HepG2 (cell line): ENCODE measurements at regions not wholly inside any gene's neighbourhood (a gene's known extent, or its start where the extent isn't known, plus 50 kb on each side); places are given as distances from the start of the nearest gene placed in this dataset.

Experiments
- ATAC-seq: fragments of 200-7000 bp; cut with Tn5 transposase; 3 replicates; pipeline ENCODE4 v1.9.1; 2020; ENCODE audit warnings: mild to moderate bottlenecking, moderate library complexity
- BruUV-seq: library from RNA; stranded (reverse); fragments of 400-500 nt; replicated peaks from 2 replicates; lab custom pipeline; 2021; lab: Mats Ljungman, UMichigan
- CTCF ChIA-PET: fragments of 300-600 bp; formaldehyde crosslinking; extraction: SDS; loops from one replicate; lab custom pipeline; 2021; ENCODE audit warnings: low total read pairs, inconsistent platforms, low intra/inter-chr PET ratio; lab: Yijun Ruan, JAX
- POLR2A ChIA-PET: fragments of 350-600 bp; sonication (Branson Sonifier 250); formaldehyde crosslinking; loops from one replicate; lab custom pipeline; 2020; ENCODE audit warnings: antibody characterized with exemption, inconsistent platforms; lab: Yijun Ruan, JAX
- DNase-seq: peaks from one replicate; pipeline ENCODE4 v3.0.0-alpha.2; 2015; ENCODE audit warnings: low spot score
- FAIRE-seq: peaks from 3 replicates; lab custom pipeline; 2011; peaks lifted over from hg19 to GRCh38; lab: Jason Lieb, UNC
- H2AFZ ChIP-seq: one replicate; pipeline ENCODE4 v1.6.1; 2011; ENCODE audit warnings: low read length, inconsistent platforms
- H3K27ac ChIP-seq: fragments of 300-600 bp; 3 replicates; pipeline ENCODE4 v1.8.0; 2011; ENCODE audit warnings: mixed run types, mild to moderate bottlenecking, mixed read lengths, low read length, inconsistent platforms; ENCODE audit not compliant: insufficient read depth; ENCODE audit errors: extremely low read length
- H3K27me3 ChIP-seq, 2 experiments: fragments of 200-600 bp in 1 of 2; 2 replicates in 1 of 2; 3 replicates in 1 of 2; pipeline versions ENCODE4 v1.6.0 to v1.8.0; 2011; ENCODE audit warnings: low read length in 2 of 2, mild to moderate bottlenecking in 2 of 2, moderate library complexity in 2 of 2, inconsistent platforms in 1 of 2; ENCODE audit not compliant: insufficient read depth in 2 of 2, control insufficient read depth in 1 of 2
- H3K36me3 ChIP-seq, 2 experiments: fragments of 200-600 bp in 1 of 2; replicated peaks in 1 of 2; 2 replicates in 1 of 2; 3 replicates in 1 of 2; pipeline versions ENCODE4 v1.5.1 to v1.8.0; 2011; ENCODE audit warnings: low read length in 2 of 2, inconsistent platforms in 1 of 2; ENCODE audit not compliant: insufficient read depth in 2 of 2, control insufficient read depth in 1 of 2
- H3K4me1 ChIP-seq: 2 replicates; pipeline ENCODE4 v1.5.1; 2012; ENCODE audit warnings: low read length, inconsistent platforms; ENCODE audit not compliant: insufficient read depth
- H3K4me2 ChIP-seq: 2 replicates; pipeline ENCODE4 v1.6.0; 2011; ENCODE audit warnings: low read depth, low read length, inconsistent platforms
- H3K4me3 ChIP-seq, 3 experiments: fragments of 200-600 bp in 1 of 3; sonication (generic), shearing (Covaris generic) in 1 of 3; replicated peaks in 1 of 3; 2 replicates each; pipeline ENCODE4 v1.5.1; 2011 to 2016; ENCODE audit warnings: low read length in 3 of 3, inconsistent platforms in 2 of 3, low read depth in 2 of 3, mild to moderate bottlenecking in 2 of 3, control low read depth in 1 of 3, mixed read lengths in 1 of 3; ENCODE audit not compliant: insufficient read depth in 1 of 3
- H3K79me2 ChIP-seq: one replicate; pipeline ENCODE4 v1.6.1; 2011; ENCODE audit warnings: low read length, inconsistent platforms; ENCODE audit not compliant: insufficient read depth
- H3K9ac ChIP-seq: 2 replicates; pipeline ENCODE4 v1.6.0; 2011; ENCODE audit warnings: mild to moderate bottlenecking, low read depth, low read length, inconsistent platforms; ENCODE audit not compliant: insufficient read depth
- H3K9me3 ChIP-seq: 2 replicates; pipeline ENCODE4 v1.5.1; 2012; ENCODE audit warnings: mild to moderate bottlenecking, low read length
- H4K20me1 ChIP-seq: 2 replicates; pipeline ENCODE4 v1.6.0; 2011; ENCODE audit warnings: inconsistent platforms, mild to moderate bottlenecking, low read length, moderate library complexity; ENCODE audit not compliant: insufficient read depth
- AHR ChIP-seq: IDR thresholded peaks from 2 replicates; pipeline ENCODE4 v1.6.1; 2018; ENCODE audit warnings: missing genetic modification reagents, missing compliant biosample characterization
- DRAP1 ChIP-seq: IDR thresholded peaks from 2 replicates; pipeline ENCODE4 v1.6.1; 2016; ENCODE audit warnings: missing genetic modification reagents, missing compliant biosample characterization
- HCFC1 ChIP-seq: fragments of 150-350 bp; IDR thresholded peaks from 2 replicates; pipeline ENCODE4 v1.6.1; 2014; ENCODE audit warnings: low read depth, low read length
- HOXA9 ChIP-seq: sonication (generic); formaldehyde crosslinking; IDR thresholded peaks from 2 replicates; pipeline ENCODE4 v1.8.1; 2022; ENCODE audit warnings: missing genetic modification reagents, mild to moderate bottlenecking, moderate library complexity, borderline replicate concordance
- STAT6 ChIP-seq: sonication (generic); formaldehyde crosslinking; IDR thresholded peaks from 2 replicates; pipeline ENCODE4 v1.4.0; 2020; ENCODE audit warnings: missing genetic modification reagents, mild to moderate bottlenecking, borderline replicate concordance
- ZC3H13 ChIP-seq: sonication (generic); formaldehyde crosslinking; IDR thresholded peaks from 2 replicates; pipeline ENCODE4 v1.8.1; 2023; ENCODE audit warnings: mild to moderate bottlenecking, missing genetic modification reagents, moderate library complexity
- ZNF318 ChIP-seq: sonication (generic); formaldehyde crosslinking; IDR thresholded peaks from 2 replicates; pipeline ENCODE4 v1.4.0; 2020; ENCODE audit warnings: mild to moderate bottlenecking, missing genetic modification reagents
- ZNF552 ChIP-seq: sonication (generic); formaldehyde crosslinking; IDR thresholded peaks from 2 replicates; pipeline ENCODE4 v1.9.0; 2022; ENCODE audit warnings: missing genetic modification reagents, mild to moderate bottlenecking, borderline replicate concordance
- ZNF557 ChIP-seq: sonication (generic); formaldehyde crosslinking; IDR thresholded peaks from 2 replicates; pipeline ENCODE4 v1.4.0; 2020; ENCODE audit warnings: missing genetic modification reagents
- ZNF672 ChIP-seq: sonication (generic); formaldehyde crosslinking; IDR thresholded peaks from 2 replicates; pipeline ENCODE4 v1.8.1; 2022; ENCODE audit warnings: missing genetic modification reagents
- ZNF770 ChIP-seq: sonication (generic); formaldehyde crosslinking; IDR thresholded peaks from 2 replicates; pipeline ENCODE4 v1.5.0; 2020; ENCODE audit warnings: mild to moderate bottlenecking, missing genetic modification reagents
- WGBS: methylation state at CpG from one replicate; pipeline ENCODE4 v1.1.6; 2017; ENCODE audit warnings: low lambda C conversion rate; 5-methylcytosine and 5-hydroxymethylcytosine counted together
- in situ Hi-C: cut with HindIII; loops from 2 replicates; pipeline ENCODE4 v1.10.0; 2017; ENCODE audit warnings: low pct_unique_long_range_greater_than_20kb; ENCODE audit not compliant: extremely low pct_ligation_motif_present
- intact Hi-C: fragments of 100-400 bp; cut with micrococcal nuclease; formaldehyde crosslinking; loops from one replicate; pipeline ENCODE4 v1.10.0; 2022; ENCODE audit not compliant: unreplicated experiment

GRCh38 chr15:29383367-29383766, 113.7 kb upstream of the NSMCE3 start:
- Histone ChIP-seq H3K9me3 (no peaks in the 10 kb centered on the region), H3K4me1 (no peaks in the 10 kb centered on the region), H4K20me1 (no peaks in the 10 kb centered on the region), H2AFZ (no peak overlapping the region), H3K9ac (no peak overlapping the region), H3K4me2 (no peak overlapping the region), H3K79me2 (no peaks in the 10 kb centered on the region), H3K27ac (no peak overlapping the region), H3K36me3 (no peaks in the 10 kb centered on the region), H3K27me3 (peaks cover 0 to 20% of the 10 kb centered on the region in 2 experiments; a peak in 1 of 5 replicates), H3K4me3 (no peak overlapping the region)
- no CpG with 5 or more reads among the region's 4 CpGs for WGBS
- ATAC-seq (no peak), FAIRE-seq (no peak), DNase-seq (no peak)
- BruUV-seq = no TSS peak
- intact Hi-C loops = no loop called here
- POLR2A ChIA-PET = no interaction called here
- CTCF ChIA-PET = no interaction called here
- in situ Hi-C loops = no loop called here
- TF ChIP-seq ZNF672 (CRISPR knock-in tag) (no peak), ZNF770 (CRISPR knock-in tag) (no peak), HCFC1 (no peak), ZNF557 (CRISPR knock-in tag) (no peak), STAT6 (CRISPR knock-in tag) (no peak), DRAP1 (no peak), ZC3H13 (CRISPR knock-in tag) (no peak), AHR (CRISPR knock-in tag) (no peak), ZNF318 (CRISPR knock-in tag) (no peak), ZNF552 (CRISPR knock-in tag) (no peak), HOXA9 (CRISPR knock-in tag) (no peak)
